ENCODE measurements at regions not wholly inside any gene's neighbourhood (a gene's known extent, or its start where the extent isn't known, plus 50 kb on each side); places are given as distances from the start of the nearest gene placed in this dataset.

DNA sequence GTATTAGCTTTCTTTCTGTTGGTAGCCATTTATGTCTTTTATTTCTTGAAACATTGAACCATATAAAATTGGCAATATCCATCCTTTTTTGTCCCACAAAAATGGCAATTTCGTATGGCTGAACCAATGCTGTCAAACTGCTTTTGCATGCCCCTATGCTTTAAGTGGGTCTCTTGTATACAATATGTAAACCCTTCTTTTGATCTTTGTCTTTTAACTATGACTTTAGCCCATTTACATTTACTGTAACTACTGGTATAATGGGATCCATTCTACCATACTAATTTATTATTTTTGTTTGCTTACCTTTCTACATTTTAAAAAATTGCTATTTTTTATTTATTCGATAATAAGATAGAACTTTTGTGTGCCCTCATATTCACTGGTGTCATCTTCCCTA lies 93.4 kb downstream of the TENT4A start:
- DNase-seq = no peak

DNA sequence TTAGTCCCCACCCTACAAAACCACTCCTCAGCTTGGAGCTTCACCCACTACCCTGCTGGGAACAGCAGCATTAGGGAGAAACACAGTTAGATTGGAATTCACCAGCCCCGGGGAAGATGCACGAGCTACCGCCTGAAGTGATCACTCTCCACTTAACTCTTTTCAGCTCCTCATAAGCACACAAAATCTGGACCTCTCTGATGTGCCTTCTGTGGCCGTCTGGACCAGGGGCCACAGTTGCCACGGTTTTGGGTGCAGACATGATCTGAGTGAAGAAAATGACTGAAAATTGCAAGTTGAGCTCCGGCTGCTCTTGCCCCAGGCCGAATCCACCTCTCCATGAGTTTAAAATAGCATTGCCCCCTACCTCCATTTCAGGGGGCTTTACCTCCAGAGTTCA lies 95.2 kb downstream of the TENT4A start:
- DNase-seq = no peak

DNA sequence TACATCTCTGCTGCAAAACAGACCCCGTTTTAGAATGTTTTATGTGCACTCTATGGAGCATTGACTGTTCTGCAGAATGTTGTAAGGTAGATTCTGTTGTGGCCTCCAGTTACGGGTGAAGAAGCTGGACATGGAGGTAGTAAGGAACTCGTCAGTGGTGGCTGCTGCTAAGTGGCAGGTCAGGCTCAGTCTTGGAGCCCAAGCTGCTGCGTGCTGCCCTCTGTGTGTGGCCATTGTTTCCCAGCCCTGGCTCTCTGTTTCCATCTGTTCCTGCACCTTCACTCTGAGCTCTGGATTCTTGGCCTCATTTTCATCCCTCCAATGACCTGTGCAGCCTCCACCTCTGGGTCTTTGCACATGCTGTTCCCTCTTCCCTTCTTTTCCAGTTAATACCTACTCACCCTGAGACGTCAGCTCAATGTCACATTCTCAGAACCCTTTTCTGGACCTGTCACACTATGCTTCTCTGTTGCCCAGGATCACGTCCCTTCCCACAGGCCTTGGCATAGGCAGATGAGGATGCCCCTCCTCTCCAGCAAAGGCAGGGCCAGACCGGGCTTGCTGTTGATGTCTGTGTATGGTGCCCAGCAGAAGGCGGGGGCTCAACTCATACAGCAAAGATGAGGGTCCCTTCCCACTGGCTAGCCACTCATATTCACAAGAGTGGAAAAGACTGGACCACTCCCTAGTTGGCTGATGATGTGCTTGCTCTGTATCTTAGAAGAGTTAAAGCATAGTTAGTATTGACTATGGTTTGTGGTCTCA lies 97.6 kb downstream of the TENT4A start:
- DNase-seq = no peak

DNA sequence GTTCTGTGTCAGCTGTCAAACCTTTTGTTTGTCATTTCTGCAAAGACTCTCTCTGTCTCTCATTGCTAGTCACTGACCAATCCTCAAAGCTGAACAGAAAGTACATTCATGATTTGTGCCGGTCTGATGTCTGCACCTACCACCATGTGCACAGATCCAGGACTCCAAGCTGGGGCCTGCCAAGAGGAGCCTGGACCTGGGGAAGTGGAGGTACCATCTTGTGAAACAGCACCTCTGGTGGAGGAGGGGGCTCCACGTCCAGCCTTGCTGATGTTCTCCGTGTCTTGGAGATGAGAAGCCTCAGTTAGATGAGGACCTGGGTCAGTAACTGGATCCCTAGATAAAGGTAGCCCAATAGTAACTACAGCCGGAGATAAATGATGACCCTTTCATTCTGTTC lies 98.9 kb downstream of the TENT4A start:
- no peak for DNase-seq

DNA sequence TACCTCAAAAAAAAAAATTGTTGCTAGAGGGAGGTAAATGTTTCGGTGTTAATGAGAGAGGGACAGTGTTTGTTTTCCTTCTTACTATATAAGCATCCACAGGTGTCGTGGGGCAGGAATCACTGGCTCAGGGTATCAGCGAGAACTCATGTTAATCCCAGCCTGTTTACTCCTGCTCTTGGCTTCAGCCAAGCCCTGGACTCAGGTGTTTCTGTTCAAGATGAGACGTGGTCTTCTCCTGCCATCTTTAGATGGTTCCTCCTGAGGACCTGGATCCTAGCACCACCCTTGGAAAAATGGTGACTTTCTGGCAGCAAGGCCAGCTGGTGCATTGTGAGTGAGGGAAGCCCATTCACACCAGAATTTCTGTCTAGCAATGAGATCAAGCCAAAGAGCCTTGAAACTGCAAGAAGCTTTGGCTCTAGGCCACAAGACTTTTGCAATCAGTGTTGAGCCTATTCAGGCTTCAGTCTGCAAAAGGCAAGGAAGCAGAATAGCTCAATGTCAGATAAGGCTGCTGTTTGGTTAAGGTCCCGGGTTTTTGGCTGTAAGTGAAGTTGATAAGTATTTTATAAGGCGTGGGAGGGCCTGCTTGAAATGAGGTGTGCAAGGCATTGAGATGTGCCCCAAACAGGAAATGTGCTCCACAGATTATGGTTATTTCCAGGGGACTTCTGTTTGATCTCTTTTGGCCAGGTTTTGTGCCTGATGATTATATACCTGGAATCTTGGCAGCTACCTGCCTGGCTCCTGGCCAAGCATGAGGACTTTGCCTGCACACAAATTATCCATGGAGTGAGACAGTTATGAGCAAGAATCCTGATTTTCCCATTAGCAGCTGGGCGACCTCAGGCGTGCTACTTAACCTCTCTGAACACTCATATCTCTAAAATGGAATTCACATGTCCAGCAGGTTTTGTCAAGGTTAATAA lies 99.8 kb downstream of the TENT4A start:
- no peak for DNase-seq

DNA sequence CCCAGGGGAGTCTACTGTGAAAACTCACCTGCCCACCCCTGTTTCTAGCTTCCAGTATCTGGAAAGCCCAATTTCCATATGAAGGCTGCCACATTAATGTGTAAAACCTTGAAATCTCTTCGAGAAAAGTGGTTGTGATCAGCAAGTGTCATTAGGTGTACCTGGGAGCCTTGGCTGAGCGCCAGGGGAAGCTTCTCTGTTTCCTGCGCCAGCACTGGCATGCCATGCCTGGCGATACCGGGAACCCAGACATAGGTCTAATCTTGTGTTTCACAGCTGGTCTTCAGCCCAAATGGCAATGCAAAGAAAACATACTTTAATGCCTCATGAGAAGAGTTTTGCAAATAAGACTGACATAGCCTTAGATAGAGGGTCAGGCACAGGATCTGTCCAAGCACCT lies 101.6 kb downstream of the TENT4A start:
- no peak for DNase-seq

DNA sequence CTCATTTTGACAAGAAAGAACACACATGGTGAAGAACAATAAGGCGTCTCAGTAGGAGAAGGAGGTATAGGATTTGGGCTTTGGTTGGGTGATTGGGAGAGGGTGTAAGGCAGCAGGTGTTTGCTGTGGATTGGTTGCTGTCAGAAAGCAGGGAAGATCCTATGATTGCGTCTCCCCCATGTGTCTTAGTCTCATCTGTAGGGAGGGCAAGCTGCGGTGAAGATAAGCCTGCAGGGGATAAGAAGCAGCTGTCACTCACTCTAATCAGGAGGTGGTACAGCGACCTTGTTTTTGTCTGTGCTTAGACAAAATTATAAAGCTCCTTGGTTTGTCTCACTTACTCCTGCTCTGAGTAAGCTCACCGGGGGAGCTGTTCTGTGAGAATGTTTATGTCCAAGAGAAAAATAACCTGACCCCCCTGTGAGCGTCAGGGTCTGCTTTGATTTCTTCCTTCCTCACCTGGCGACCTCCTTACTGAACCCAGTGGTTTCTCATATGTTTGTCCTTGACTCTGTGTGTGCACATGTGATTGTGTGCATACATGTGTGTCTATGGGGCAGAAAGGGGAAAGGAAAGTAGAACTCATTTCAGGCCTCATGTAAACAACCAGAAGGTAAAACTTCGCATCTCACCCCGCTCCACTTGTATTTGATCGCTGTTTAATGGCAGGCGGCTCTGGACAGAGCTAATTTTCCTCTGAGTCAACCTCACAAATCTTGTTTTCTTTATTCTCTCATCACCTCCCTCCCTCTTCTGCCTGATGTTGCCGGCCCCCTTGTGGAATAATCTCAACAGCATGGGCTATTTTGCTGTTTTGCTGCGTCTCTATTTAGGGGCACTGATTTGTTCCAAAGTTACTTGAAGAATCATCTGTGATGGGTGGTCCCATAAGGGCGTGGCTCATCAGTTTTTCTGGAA lies 105.6 kb downstream of the TENT4A start:
- no peak for DNase-seq

DNA sequence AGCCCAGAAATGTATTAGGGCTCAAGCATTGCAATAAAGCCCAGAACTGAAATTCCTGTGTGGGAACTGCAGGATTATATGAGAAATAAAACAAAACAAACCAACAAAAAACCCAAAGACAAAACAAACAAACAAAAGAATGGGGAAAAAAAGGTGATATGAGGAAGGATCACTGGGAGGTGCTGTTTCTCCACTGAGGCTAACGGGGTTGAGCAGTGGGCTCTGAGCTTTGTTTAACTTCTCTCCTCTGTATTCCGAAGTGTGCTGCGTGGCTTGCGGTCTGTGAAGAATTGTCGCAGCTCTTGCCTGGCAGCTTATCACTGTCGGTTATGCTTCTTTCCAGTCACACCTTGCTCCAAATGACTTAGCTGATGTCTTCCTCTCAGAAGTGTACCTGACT lies 106.3 kb downstream of the TENT4A start:
- no peak for DNase-seq

DNA sequence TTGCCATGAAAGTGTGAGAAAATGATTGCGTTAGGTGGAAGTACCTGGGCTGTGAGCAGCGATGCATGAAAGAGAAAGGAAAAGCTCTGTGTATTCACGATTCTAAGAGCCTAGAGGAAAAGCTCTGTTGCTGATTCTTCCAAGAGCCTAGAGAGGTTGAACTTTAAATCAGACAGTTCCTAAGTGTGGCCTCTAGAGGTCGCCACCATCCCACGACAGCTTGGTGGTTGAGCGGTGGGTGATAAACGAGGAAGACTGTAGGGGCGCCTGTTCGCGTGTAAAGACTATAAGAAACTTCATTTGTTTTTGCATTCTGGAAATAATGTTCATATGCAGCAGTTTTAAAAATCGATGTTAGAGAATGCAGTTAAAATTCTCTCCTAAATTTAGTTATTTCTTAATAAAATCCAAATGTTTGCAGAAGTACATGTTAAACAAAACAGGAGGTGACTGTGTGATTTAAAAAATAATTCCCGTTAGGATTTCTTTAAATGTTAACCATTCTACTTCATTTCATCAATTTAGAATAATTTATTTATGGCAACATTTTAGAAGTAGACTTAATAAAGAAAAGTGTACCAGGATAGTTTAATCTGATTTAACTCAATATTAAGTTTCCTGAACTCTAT lies 107.7 kb downstream of the TENT4A start:
- DNase-seq = no peak

DNA sequence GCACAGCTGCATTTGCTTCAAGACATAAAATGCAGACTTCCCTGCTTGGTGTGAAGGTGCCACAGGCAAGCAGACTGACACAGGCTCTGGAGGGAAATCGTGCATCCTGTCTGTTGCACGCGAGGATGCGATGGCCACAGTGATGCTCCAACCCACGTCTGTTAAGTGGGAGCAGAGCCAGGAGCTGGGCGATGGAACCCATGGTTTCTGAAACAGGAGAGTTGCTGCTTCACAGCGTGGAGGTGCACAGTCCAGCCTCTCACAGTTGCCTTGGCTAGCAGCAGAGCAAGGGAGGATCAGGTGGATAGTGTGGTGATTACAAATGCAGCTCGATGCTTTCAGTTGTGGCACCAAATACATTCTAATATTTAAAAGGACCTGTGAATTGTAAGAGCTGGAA lies 108.8 kb downstream of the TENT4A start:
- no peak for DNase-seq

DNA sequence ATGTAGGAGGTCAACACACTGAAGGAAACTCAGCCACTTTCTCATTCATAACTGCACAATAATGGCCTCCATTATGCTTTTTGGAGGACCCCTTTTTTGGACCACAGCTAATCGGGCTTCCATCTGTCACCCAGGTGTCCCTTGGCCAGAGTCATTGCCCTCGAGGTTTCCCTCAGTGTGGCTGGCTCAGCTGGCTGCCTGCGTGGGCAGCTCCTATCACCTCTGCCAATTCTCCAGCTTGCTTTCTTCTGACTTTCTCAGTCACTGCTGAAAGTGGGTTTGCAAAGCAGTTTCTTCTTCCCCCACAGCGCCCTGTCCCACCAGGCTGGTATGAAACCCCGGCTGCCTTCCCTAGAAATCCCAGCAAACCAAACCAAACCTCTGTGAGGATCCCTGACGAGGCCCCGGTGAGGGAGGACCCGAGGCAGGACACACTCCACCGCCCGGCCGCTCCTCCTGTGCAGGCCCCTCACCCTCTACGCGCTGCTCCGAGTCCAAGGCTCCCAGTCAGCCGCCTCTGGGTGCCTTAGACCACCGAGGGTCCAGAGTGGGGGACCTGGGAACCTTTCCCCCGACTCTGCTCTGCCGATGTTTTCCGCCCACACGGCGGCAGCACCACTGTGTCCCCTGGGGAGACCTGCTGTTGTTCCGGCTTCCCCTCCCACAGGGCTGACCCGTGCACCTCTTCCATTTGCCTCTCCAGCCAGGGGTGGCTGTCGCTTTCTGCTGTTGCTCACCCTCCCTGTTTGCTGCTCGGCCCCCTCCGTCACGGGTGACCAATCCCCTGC lies 109.5 kb downstream of the TENT4A start:
- DNase-seq = no peak

DNA sequence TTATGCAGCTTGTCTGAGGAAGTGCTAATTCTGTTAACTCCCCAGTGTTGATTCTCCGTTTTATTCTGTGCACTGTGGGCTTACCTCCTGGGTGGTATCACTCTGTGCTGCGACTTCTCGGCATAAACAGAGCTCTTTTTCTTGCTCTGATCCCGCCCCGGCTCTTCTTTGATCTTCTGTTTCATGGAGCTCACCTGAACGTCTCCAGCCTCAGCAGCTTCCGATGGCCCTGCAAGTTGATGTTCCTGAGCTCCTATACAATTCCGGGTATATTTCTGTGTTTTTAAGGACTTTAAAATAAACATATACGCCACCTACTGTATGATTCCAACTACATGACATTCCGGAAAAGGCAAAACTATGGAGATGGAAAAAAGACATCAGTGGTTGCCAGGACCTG lies 110.8 kb downstream of the TENT4A start:
- no peak for DNase-seq

DNA sequence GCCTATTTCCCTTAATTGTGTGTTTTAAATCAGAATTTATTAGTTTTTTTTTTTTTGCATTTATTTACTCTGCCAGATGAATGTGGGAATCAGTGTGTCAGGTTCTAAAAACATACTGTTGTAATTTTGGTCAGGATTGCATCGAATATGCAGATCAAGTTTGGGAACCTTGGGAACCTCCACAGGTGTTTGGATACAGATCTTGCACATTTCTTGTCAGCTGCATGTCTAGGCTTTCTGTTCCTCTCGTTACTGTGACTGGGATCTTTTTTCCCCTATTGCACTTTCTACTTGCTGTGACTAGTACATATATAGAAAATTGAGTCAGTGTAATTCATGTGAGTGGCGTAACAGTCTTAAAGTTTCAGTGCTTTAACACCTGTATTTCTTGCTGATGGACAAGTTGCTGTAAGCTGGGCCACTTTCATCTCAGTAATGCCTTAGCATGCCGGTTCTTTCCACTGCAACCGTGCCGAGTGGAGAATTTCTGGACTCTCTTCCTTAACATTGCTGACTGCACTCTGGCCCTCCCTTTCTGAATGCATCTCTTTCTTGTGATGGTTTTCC lies 112.5 kb downstream of the TENT4A start:
- no peak for DNase-seq

DNA sequence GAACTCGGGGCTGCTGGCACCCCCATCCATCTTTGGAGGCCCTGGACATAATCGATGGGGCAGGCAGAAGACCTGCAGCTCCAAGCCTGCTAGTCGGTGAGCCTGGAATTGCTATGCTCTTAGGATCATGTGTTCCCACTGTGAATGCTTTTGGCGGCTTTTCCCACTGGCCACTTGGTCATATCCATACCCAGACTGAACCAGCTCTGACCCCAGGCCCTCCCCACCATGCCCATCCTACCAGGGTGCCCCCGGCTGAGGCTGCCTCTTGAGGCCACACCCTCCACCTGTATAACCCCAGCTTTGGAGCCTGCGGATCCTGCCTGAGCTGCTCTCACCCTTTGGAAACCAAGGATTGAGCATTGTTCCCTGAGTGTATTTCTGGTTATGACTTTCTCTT lies 113.5 kb downstream of the TENT4A start:
- no peak for DNase-seq

DNA sequence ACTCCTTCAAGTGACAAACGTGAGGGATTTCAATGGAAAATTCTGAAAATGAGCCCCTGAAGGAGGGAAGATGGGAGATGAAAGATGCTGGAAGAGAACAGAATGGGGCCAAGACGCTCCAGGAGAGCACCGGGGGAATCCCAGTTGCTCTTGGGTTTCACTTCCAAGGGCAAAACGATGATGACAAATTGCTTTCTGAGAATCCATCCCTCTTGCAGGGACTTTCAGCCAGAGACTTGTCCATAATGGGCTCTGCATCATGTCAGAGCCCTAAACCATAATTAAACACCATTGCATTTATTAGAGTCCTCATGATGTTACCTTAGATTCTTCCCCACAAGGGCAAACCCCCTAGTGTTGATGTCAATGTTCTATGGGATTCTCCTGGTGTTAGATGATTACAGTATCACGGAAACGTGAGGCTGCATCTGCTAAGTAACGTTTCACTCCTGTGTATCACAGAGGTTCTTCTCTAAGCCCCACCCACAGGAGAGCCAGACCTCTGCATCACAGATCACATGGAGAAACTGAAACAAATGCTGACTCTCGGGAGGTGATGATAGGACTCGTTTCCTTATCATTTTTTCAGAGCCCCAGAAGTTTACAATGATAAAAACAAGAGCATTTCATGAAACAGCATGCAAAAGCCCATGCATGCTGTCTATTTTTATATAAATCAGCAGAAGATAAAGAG lies 114.4 kb downstream of the TENT4A start:
- DNase-seq = no peak

DNA sequence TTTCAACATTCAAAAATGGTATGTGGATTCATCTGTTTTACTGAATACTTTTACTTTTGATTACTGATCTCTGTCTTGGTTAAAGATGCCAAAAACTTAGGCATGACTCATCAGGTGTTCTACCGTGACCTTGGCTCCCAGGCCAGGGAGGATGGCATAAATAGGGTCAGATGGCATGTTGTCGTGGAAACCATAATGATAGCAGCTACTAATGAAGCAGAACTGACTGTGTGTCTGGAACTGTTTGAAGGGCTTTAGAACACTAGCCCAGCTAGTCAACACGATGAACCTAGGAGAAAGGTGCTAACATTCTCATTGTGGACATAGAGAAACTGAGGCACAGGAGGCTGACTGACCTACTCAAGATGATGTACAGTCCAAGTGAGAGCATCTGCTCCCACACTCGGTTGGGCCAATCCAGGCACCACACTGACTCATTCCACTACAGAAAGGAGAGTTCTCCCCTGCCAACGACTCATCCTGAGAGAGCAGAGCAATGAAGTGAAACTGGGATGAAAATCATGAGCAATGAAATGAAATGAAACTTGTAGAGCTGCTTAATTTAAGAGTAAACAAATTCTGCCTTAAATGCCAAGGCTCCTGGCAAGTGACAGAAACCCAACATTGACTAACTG lies 116.0 kb downstream of the TENT4A start:
- DNase-seq = no peak

DNA sequence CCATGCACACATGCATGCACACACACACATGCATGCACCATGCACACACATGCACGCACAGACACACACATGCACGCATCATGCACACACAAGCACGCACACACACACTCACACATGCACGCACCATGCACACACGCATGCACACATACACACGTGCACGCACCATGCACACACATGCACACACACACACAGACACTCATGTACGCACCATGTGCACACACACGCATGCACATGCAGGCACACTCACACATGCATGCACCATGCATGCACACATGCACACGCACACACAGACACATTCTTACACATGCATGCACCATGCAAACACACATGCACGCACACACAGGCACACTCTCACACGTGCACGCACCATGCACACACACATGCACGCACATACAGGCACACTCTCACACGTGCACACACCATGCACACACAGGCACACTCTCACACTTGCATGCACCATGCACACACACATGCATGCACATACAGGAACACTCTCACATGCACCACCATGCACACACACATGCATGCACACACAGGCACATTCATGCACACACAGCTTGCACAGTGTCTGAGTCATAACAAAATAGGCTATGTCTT lies 117.5 kb downstream of the TENT4A start:
- DNase-seq = no peak

DNA sequence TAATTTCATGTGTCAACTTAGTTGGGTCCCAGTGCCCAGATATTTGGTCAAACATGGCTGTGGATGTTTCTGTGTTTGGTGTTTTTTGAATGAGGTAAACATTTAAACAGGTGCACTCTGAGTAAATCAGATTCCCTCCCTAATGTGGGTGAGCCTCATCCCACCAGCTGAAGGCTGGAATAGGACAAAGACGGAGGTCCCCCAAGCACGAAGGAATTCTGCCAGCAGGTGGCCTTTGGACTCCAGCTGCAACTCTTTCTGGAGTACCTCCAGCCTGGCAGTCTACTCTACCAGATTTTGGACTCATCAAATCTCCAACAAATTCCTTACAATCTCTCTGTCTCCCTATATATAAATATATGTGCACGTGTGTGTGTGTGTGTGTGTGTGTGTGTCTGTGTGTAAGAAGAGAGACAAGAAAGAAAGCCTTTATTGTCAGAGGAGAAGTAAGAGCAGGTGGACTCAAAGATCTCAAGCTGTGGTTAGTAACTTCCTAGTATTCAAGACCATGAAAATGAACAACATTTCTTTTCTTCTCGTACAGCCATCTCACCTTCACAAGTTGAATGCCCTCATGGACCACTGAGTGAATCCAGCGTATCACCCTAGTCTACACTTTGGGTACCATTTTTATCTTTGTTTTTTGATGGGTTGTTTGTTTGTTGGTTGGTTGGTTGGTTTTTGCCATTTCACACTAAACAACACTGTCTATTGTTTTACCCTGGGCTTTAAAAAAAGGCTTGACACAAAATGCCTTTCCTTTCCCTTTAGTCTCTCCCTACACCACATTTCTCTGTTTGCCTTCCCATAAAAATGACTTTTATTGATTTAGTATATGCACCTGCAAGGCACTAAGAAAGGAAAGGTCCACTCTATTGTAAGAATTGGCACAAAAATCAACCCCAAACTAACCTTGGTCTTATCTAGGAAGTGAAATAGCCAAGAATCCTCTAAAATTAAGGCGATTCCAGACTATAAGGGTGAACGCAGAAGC lies 118.7 kb downstream of the TENT4A start:
- no peak for DNase-seq
